Neural cell (in vitro differentiated cells): ENCODE measurements at regions not wholly inside any gene's neighbourhood (a gene's known extent, or its start where the extent isn't known, plus 50 kb on each side); places are given as distances from the start of the nearest gene placed in this dataset.

Source experiments
- CTCF ChIP-seq: fragments of 450-650 bp; IDR thresholded peaks from 2 replicates; pipeline ENCODE4 v1.5.1; 2014; ENCODE audit warnings: antibody characterized with exemption, mild to moderate bottlenecking, moderate library complexity; ENCODE audit not compliant: poor library complexity, severe bottlenecking
- EP300 ChIP-seq: fragments of 450-650 bp; conservative IDR thresholded peaks from 2 replicates; pipeline ENCODE4 v1.6.1; 2014; ENCODE audit warnings: antibody characterized with exemption, mild to moderate bottlenecking, moderate library complexity; ENCODE audit not compliant: poor library complexity, severe bottlenecking
- EZH2 ChIP-seq: fragments of 200-600, 300-800 bp; shearing (Covaris generic), sonication (generic); IDR thresholded peaks from 2 replicates; pipeline ENCODE4 v1.6.1; 2014; ENCODE audit warnings: antibody characterized with exemption, low read length, borderline replicate concordance, mild to moderate bottlenecking; ENCODE audit not compliant: insufficient read depth, poor library complexity, severe bottlenecking
- POLR2AphosphoS5 ChIP-seq: IDR thresholded peaks from 2 replicates; pipeline ENCODE4 v1.6.1; 2012
- TAF1 ChIP-seq: IDR thresholded peaks from 2 replicates; pipeline ENCODE4 v1.6.1; 2012; ENCODE audit warnings: low read depth

DNA sequence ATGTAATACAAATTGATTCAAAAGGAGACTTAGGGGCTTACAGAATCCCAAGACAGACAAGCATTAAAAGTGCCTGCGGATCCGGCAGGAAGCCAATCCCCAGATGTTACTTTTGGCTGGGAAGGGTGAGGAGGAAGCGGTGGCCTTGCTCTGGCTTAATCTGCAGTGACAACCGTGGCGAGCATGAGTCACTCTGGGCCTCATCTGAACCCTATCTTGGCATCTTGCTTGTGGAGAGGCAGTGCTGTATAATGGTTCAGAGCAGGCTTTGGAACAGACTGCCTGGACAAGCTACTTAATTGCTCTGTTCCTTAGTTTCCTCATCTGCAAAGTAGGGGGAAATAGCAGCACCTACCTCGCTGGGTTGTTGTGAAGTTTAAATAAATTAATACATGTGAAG, 74.1 kb downstream of the XCL2 start:
- TF ChIP-seq CTCF (no peak), POLR2AphosphoS5 (no peak), EP300 (no peak), EZH2 (no peak), TAF1 (no peak)
